ENCODE measurements at regions not wholly inside any gene's neighbourhood (a gene's known extent, or its start where the extent isn't known, plus 50 kb on each side); places are given as distances from the start of the nearest gene placed in this dataset.

GRCh38 chr20:11714886-11715285 is 202.8 kb upstream of the BTBD3 start:
- H3K4me1 ChIP-seq: peaks cover 0 to 24% (median 3%) of the 10 kb centered on the region in 4 donors
- TF ChIP-seq CTCF (IDR thresholded peaks at IDR 0.05): no peak
- no peak for TF ChIP-seq POLR2A (IDR thresholded peaks at IDR 0.05)
- TF ChIP-seq EP300 (IDR thresholded peaks at IDR 0.05): no peak
- no peak for TF ChIP-seq POLR2AphosphoS5 (IDR thresholded peaks at IDR 0.05)
- WGBS, 2 donors: 46 to 55% methylated on average over 2 of the region's 2 CpGs
- no peaks in the 10 kb centered on the region for H3K9me3 ChIP-seq
- intact Hi-C loops (cut with DNase I): no loop called here
- no peaks in the 10 kb centered on the region for H3K36me3 ChIP-seq
- DNase-seq: no peak
- H3K4me3 ChIP-seq: no peak overlapping the region
- H3K27me3 ChIP-seq: no peaks in the 10 kb centered on the region
- H3K27ac ChIP-seq: no peak overlapping the region

GRCh38 chr20:11716239-11716944 is 201.3 kb upstream of the BTBD3 start:
- no peaks in the 10 kb centered on the region for H3K9me3 ChIP-seq
- 54 to 58% methylated on average over 4 of the region's 4 CpGs for WGBS, 2 donors
- H3K36me3 ChIP-seq: no peaks in the 10 kb centered on the region
- H3K4me1 ChIP-seq: peaks cover 0 to 24% (median 3%) of the 10 kb centered on the region in 4 donors
- no peaks in the 10 kb centered on the region for H3K27me3 ChIP-seq
- H3K27ac ChIP-seq: peak overlapping the region in 1 of 4 donors; percentile 18
- TF ChIP-seq POLR2AphosphoS5 (IDR thresholded peaks at IDR 0.05): no peak
- TF ChIP-seq POLR2A (IDR thresholded peaks at IDR 0.05): no peak
- no peak for TF ChIP-seq EP300 (IDR thresholded peaks at IDR 0.05)
- TF ChIP-seq CTCF (IDR thresholded peaks at IDR 0.05): no peak
- H3K4me3 ChIP-seq: no peak overlapping the region
- intact Hi-C loops (cut with DNase I): no loop called here
- no peak for DNase-seq

GRCh38 chr20:11716945-11717248 is 200.8 kb upstream of the BTBD3 start:
- WGBS, 2 donors: 87 to 91% methylated on average over 1 of the region's 1 CpG
- no peak for DNase-seq
- Histone ChIP-seq H3K27ac (no peak overlapping the region), H3K4me1 (peaks cover 0 to 24% (median 3%) of the 10 kb centered on the region in 4 donors), H3K9me3 (no peaks in the 10 kb centered on the region), H3K27me3 (no peaks in the 10 kb centered on the region), H3K36me3 (no peaks in the 10 kb centered on the region), H3K4me3 (no peak overlapping the region)
- TF ChIP-seq EP300 (IDR thresholded peaks at IDR 0.05) (no peak), POLR2AphosphoS5 (IDR thresholded peaks at IDR 0.05) (no peak), POLR2A (IDR thresholded peaks at IDR 0.05) (no peak), CTCF (IDR thresholded peaks at IDR 0.05) (no peak)
- intact Hi-C loops (cut with DNase I): no loop called here

GRCh38 chr20:11717562-11717961 is 200.1 kb upstream of the BTBD3 start:
- TF ChIP-seq POLR2A (IDR thresholded peaks at IDR 0.05) (no peak), EP300 (IDR thresholded peaks at IDR 0.05) (no peak), POLR2AphosphoS5 (IDR thresholded peaks at IDR 0.05) (no peak), CTCF (IDR thresholded peaks at IDR 0.05) (no peak)
- Histone ChIP-seq H3K36me3 (no peaks in the 10 kb centered on the region), H3K27ac (no peak overlapping the region), H3K9me3 (no peaks in the 10 kb centered on the region), H3K27me3 (no peaks in the 10 kb centered on the region), H3K4me3 (no peak overlapping the region), H3K4me1 (peaks cover 0 to 24% (median 3%) of the 10 kb centered on the region in 4 donors)
- no peak for DNase-seq
- intact Hi-C loops (cut with DNase I): no loop called here
- 79 to 87% methylated on average over 3 of the region's 3 CpGs for WGBS, 2 donors

Data from sigmoid colon (tissue), 6 donors.